Thyroid gland (tissue), 4 donors: ENCODE measurements at regions not wholly inside any gene's neighbourhood (a gene's known extent, or its start where the extent isn't known, plus 50 kb on each side); places are given as distances from the start of the nearest gene placed in this dataset.

Source experiments
- POLR2A ChIP-seq, 2 donors: fragments of 450-650 bp; IDR thresholded peaks; one replicate each; pipeline ENCODE4 v1.6.1; 2017; ENCODE audit warnings: antibody characterized with exemption in 2 of 2, mild to moderate bottlenecking in 2 of 2, moderate library complexity in 1 of 2
- TF ChIP-seq, protein P1 (sequence below), 6 experiments: fragments of 200-600 bp in 3 of 6; fragments of 450-650 bp in 3 of 6; sonication (generic) in 3 of 6; IDR thresholded peaks; one replicate each; pipeline ENCODE4 v1.5.1; 2016 to 2019; ENCODE audit warnings: antibody characterized with exemption in 6 of 6, mild to moderate bottlenecking in 2 of 6, inconsistent platforms in 1 of 6, moderate library complexity in 1 of 6

GRCh38 chr12:104822941-104823340, 135.1 kb downstream of the SLC41A2 start:
- TF ChIP-seq, protein P1, sequence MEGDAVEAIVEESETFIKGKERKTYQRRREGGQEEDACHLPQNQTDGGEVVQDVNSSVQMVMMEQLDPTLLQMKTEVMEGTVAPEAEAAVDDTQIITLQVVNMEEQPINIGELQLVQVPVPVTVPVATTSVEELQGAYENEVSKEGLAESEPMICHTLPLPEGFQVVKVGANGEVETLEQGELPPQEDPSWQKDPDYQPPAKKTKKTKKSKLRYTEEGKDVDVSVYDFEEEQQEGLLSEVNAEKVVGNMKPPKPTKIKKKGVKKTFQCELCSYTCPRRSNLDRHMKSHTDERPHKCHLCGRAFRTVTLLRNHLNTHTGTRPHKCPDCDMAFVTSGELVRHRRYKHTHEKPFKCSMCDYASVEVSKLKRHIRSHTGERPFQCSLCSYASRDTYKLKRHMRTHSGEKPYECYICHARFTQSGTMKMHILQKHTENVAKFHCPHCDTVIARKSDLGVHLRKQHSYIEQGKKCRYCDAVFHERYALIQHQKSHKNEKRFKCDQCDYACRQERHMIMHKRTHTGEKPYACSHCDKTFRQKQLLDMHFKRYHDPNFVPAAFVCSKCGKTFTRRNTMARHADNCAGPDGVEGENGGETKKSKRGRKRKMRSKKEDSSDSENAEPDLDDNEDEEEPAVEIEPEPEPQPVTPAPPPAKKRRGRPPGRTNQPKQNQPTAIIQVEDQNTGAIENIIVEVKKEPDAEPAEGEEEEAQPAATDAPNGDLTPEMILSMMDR (IDR thresholded peaks at IDR 0.05), result no peak
- no peak for TF ChIP-seq POLR2A (IDR thresholded peaks at IDR 0.05)
